Panc1 (cell line): ENCODE measurements at regions not wholly inside any gene's neighbourhood (a gene's known extent, or its start where the extent isn't known, plus 50 kb on each side); places are given as distances from the start of the nearest gene placed in this dataset.

Experiments
- ATAC-seq: fragments of 200-7000 bp; cut with Tn5 transposase; 2 replicates; pipeline ENCODE4 v1.9.1; 2020; ENCODE audit warnings: mild to moderate bottlenecking, moderate library complexity
- BruUV-seq: library from RNA; stranded (reverse); fragments of 400-500 nt; replicated peaks from 2 replicates; lab custom pipeline; 2021; lab: Mats Ljungman, UMichigan
- CTCF ChIA-PET: fragments of 300-600 bp; sonication (Branson Sonifier 250); formaldehyde crosslinking; loops from one replicate; lab custom pipeline; 2022; ENCODE audit warnings: antibody characterized with exemption; lab: Charles Lee
- POLR2A ChIA-PET: fragments of 300-600 bp; sonication (Branson Sonifier 250); formaldehyde crosslinking; loops from one replicate; lab custom pipeline; 2022; ENCODE audit warnings: antibody characterized with exemption; lab: Charles Lee
- DNase-seq: peaks from one replicate; pipeline ENCODE4 v3.0.0-alpha.2; 2010; ENCODE audit warnings: low read depth, low spot score
- H3K27ac ChIP-seq: 2 replicates; pipeline ENCODE4 v1.5.1; 2011; ENCODE audit warnings: mild to moderate bottlenecking, low read length, inconsistent platforms
- H3K27me3 ChIP-seq: fragments of 200-500 bp; sonication (Bioruptor generic); 2 replicates; pipeline ENCODE4 v1.6.0; 2014; ENCODE audit warnings: low read length, inconsistent platforms; ENCODE audit not compliant: control insufficient read depth, insufficient read depth
- H3K36me3 ChIP-seq: fragments of 200-500 bp; sonication (Bioruptor generic); 2 replicates; pipeline ENCODE4 v1.5.1; 2014; ENCODE audit warnings: inconsistent platforms, mild to moderate bottlenecking, low read length, moderate library complexity; ENCODE audit not compliant: control insufficient read depth, insufficient read depth
- H3K4me1 ChIP-seq: 2 replicates; pipeline ENCODE4 v1.5.1; 2011; ENCODE audit warnings: inconsistent platforms, mild to moderate bottlenecking, low read length, moderate library complexity; ENCODE audit not compliant: control insufficient read depth, insufficient read depth
- H3K4me3 ChIP-seq, 2 experiments: 2 replicates each; pipeline ENCODE4 v1.5.1; 2011 to 2012; ENCODE audit warnings: low read depth in 2 of 2, low read length in 2 of 2, mild to moderate bottlenecking in 2 of 2, inconsistent platforms in 1 of 2, moderate library complexity in 1 of 2
- H3K9me3 ChIP-seq: fragments of 200-500 bp; sonication (Bioruptor generic); 2 replicates; pipeline ENCODE4 v1.5.1; 2014; ENCODE audit warnings: low read depth, mild to moderate bottlenecking, inconsistent platforms, low read length, moderate library complexity; ENCODE audit not compliant: control insufficient read depth, insufficient read depth
- POLR2AphosphoS5 ChIP-seq: IDR thresholded peaks from 2 replicates; pipeline ENCODE4 v1.6.1; 2012; ENCODE audit warnings: mild to moderate bottlenecking, low read depth, low read length, moderate library complexity
- SIN3A ChIP-seq: IDR thresholded peaks from 2 replicates; pipeline ENCODE4 v1.6.1; 2012; ENCODE audit warnings: low read depth, mild to moderate bottlenecking, low read length, moderate library complexity, borderline replicate concordance; ENCODE audit not compliant: insufficient read depth
- TCF7L2 ChIP-seq: IDR thresholded peaks from 2 replicates; pipeline ENCODE4 v1.6.1; 2011; ENCODE audit warnings: mild to moderate bottlenecking, low read depth, low read length, inconsistent platforms
- in situ Hi-C: cut with HindIII; loops from 2 replicates; pipeline ENCODE4 v1.10.0; 2016; ENCODE audit warnings: low sequenced_read_pairs, low pct_unique_long_range_greater_than_20kb
- intact Hi-C: fragments of 100-400 bp; cut with micrococcal nuclease; formaldehyde crosslinking; loops from one replicate; pipeline ENCODE4 v1.10.0; 2022; ENCODE audit not compliant: unreplicated experiment
- TF ChIP-seq, protein P1 (sequence below): fragments of 450-650 bp; IDR thresholded peaks from 2 replicates; pipeline ENCODE4 v1.5.1; 2017; ENCODE audit warnings: mild to moderate bottlenecking
- TF ChIP-seq, protein P2 (sequence below), 2 experiments: IDR thresholded peaks; 2 replicates each; pipeline ENCODE4 v1.6.1; 2011 to 2012; ENCODE audit warnings: low read depth in 2 of 2, control low read depth in 1 of 2, low read length in 1 of 2, mild to moderate bottlenecking in 1 of 2, moderate library complexity in 1 of 2; ENCODE audit not compliant: insufficient read depth in 1 of 2

DNA sequence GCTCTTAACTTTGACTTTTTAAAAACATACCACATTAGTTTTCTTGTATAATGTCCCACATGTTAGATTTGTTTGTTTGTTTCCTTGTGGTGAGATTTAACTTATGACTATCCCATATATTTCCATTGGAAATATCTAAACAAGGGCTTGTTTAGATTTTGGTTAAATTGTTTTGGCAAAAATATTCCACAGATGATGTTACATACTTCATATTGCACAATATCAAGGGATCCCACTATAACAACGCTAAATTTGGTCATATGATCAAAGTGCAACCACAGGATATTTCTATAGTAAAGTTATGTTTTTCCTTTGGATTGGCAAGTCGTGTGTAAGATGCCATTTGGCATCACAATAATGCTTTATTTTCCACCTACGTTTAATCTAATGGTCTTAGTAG is 396.7 kb downstream of the TGFB2 start:
- Histone ChIP-seq H3K36me3 (no peaks in the 10 kb centered on the region), H3K4me3 (no peak overlapping the region), H3K27ac (no peak overlapping the region), H3K27me3 (no peaks in the 10 kb centered on the region), H3K4me1 (no peaks in the 10 kb centered on the region), H3K9me3 (0 out of 2 replicates have a peak, but pooled peaks cover 6% of the 10 kb centered on the region)
- in situ Hi-C loops (no loop called here), intact Hi-C loops (no loop called here)
- DNase-seq, result no peak
- ATAC-seq, result no peak
- TF ChIP-seq TCF7L2 (no peak), POLR2AphosphoS5 (no peak), SIN3A (no peak)
- TF ChIP-seq, protein P1, sequence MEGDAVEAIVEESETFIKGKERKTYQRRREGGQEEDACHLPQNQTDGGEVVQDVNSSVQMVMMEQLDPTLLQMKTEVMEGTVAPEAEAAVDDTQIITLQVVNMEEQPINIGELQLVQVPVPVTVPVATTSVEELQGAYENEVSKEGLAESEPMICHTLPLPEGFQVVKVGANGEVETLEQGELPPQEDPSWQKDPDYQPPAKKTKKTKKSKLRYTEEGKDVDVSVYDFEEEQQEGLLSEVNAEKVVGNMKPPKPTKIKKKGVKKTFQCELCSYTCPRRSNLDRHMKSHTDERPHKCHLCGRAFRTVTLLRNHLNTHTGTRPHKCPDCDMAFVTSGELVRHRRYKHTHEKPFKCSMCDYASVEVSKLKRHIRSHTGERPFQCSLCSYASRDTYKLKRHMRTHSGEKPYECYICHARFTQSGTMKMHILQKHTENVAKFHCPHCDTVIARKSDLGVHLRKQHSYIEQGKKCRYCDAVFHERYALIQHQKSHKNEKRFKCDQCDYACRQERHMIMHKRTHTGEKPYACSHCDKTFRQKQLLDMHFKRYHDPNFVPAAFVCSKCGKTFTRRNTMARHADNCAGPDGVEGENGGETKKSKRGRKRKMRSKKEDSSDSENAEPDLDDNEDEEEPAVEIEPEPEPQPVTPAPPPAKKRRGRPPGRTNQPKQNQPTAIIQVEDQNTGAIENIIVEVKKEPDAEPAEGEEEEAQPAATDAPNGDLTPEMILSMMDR, result no peak
- TF ChIP-seq, protein P2, sequence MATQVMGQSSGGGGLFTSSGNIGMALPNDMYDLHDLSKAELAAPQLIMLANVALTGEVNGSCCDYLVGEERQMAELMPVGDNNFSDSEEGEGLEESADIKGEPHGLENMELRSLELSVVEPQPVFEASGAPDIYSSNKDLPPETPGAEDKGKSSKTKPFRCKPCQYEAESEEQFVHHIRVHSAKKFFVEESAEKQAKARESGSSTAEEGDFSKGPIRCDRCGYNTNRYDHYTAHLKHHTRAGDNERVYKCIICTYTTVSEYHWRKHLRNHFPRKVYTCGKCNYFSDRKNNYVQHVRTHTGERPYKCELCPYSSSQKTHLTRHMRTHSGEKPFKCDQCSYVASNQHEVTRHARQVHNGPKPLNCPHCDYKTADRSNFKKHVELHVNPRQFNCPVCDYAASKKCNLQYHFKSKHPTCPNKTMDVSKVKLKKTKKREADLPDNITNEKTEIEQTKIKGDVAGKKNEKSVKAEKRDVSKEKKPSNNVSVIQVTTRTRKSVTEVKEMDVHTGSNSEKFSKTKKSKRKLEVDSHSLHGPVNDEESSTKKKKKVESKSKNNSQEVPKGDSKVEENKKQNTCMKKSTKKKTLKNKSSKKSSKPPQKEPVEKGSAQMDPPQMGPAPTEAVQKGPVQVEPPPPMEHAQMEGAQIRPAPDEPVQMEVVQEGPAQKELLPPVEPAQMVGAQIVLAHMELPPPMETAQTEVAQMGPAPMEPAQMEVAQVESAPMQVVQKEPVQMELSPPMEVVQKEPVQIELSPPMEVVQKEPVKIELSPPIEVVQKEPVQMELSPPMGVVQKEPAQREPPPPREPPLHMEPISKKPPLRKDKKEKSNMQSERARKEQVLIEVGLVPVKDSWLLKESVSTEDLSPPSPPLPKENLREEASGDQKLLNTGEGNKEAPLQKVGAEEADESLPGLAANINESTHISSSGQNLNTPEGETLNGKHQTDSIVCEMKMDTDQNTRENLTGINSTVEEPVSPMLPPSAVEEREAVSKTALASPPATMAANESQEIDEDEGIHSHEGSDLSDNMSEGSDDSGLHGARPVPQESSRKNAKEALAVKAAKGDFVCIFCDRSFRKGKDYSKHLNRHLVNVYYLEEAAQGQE (IDR thresholded peaks at IDR 0.05; ENCODE audit: insufficient read depth in 1 of 2, low read depth in 2 of 2, low read length in 1 of 2), result no peak
- CTCF ChIA-PET, result no interaction called here
- POLR2A ChIA-PET, result no interaction called here
- no TSS peak for BruUV-seq

DNA sequence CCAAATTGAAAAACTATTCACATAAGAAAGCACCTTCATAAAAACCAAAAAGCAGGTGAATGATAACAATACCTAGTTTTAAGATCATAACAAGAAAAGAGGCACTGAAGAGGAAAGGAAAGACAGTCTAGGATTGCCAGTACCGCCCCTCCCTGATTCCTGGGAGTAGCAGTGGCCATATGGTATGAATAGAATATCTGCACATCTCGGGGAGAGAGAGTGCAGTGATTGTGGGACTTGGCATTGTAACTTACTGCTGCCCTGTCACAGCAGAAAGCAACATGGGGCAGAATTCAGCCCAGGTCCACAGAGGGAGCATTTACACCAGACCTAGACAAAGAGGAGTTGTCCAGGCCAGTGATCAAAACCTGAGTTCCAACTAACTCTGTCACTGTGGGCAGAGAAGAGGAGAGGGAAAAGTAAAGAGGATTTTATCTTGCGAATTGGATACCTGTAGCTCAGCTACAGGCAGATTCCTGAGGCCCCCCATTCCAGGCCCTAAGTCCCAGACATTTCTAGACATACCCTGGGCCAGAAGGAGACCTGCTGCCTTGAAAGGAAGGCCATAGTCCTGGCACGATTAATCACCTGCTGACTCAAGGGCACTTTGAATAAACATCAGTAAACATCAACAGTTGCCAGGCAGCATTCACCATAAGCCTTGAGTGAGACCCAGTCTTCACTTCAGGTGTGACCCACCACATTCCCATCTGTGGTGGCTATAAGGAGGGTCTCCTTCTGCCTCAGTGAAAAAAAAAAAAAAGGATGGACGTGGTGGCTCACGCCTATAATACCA is 397.5 kb downstream of the TGFB2 start:
- TF ChIP-seq POLR2AphosphoS5 (no peak), SIN3A (no peak), TCF7L2 (no peak)
- TF ChIP-seq, protein P2 (IDR thresholded peaks at IDR 0.05; ENCODE audit: insufficient read depth in 1 of 2, low read depth in 2 of 2, low read length in 1 of 2), result no peak
- TF ChIP-seq, protein P1, result no peak
- POLR2A ChIA-PET, result interaction anchor here (0.7 kb wide), 1 partner anchor 9 kb away, joined by 4 read pairs; no protein-coding TSS in a partner anchor
- Histone ChIP-seq H3K4me3 (no peak overlapping the region), H3K36me3 (no peaks in the 10 kb centered on the region), H3K9me3 (0 out of 2 replicates have a peak, but pooled peaks cover 6% of the 10 kb centered on the region), H3K4me1 (no peaks in the 10 kb centered on the region), H3K27me3 (no peaks in the 10 kb centered on the region), H3K27ac (peak overlapping the region; percentile 25; the same call in 1 of the 2 replicates)
- CTCF ChIA-PET, result no interaction called here
- in situ Hi-C loops, result no loop called here
- ATAC-seq (no peak), DNase-seq (no peak)
- intact Hi-C loops, result no loop called here
- no TSS peak for BruUV-seq
